ENCODE measurements at regions not wholly inside any gene's neighbourhood (a gene's known extent, or its start where the extent isn't known, plus 50 kb on each side); places are given as distances from the start of the nearest gene placed in this dataset.
"Not testable (repeated sequence)": the region's sequence is repeated elsewhere in the genome, so short reads cannot be mapped to it uniquely, and the experiment has no call there.

- DNase-seq (ENCODE audit: low spot score) = no peak
Observed at GRCh38 chr5:62778316-62779009, 199.8 kb downstream of the LRRC70 start.

GRCh38 chr5:62777081-62777480 lies 198.5 kb downstream of the LRRC70 start:
- not testable (repeated sequence) for DNase-seq (ENCODE audit: low spot score)

- DNase-seq (ENCODE audit: low spot score) = not testable (repeated sequence)
Observed at GRCh38 chr5:62776592-62776991, 198.0 kb downstream of the LRRC70 start.

- DNase-seq (ENCODE audit: low spot score) = no peak
Observed at GRCh38 chr5:62773460-62773859, 194.8 kb downstream of the LRRC70 start.

GRCh38 chr5:62771341-62771740 lies 192.7 kb downstream of the LRRC70 start:
- DNase-seq (ENCODE audit: low spot score) = no peak

GRCh38 chr5:62767650-62768049 lies 189.0 kb downstream of the LRRC70 start:
- DNase-seq (ENCODE audit: low spot score) = no peak

GRCh38 chr5:62767077-62767476 lies 188.5 kb downstream of the LRRC70 start:
- no peak for DNase-seq (ENCODE audit: low spot score)

- no peak for DNase-seq (ENCODE audit: low spot score)
Observed at GRCh38 chr5:62762503-62762902, 183.9 kb downstream of the LRRC70 start.

- DNase-seq (ENCODE audit: low spot score) = not testable (repeated sequence)
Observed at GRCh38 chr5:62757686-62758085, 179.1 kb downstream of the LRRC70 start.

GRCh38 chr5:62752998-62753367 lies 174.4 kb downstream of the LRRC70 start:
- DNase-seq (ENCODE audit: low spot score) = not testable (repeated sequence)

- DNase-seq (ENCODE audit: low spot score) = not testable (repeated sequence)
Observed at GRCh38 chr5:62752056-62752997, 173.7 kb downstream of the LRRC70 start.

- DNase-seq (ENCODE audit: low spot score) = no peak
Observed at GRCh38 chr5:62742207-62742606, 163.6 kb downstream of the LRRC70 start.

GRCh38 chr5:62741761-62742160 lies 163.1 kb downstream of the LRRC70 start:
- no peak for DNase-seq (ENCODE audit: low spot score)

- no peak for DNase-seq (ENCODE audit: low spot score)
Observed at GRCh38 chr5:62737766-62738165, 159.1 kb downstream of the LRRC70 start.

GRCh38 chr5:62732677-62733121 lies 154.1 kb downstream of the LRRC70 start:
- DNase-seq (ENCODE audit: low spot score) = peak; percentile 15

- no peak for DNase-seq (ENCODE audit: low spot score)
Observed at GRCh38 chr5:62731022-62731421, 152.4 kb downstream of the LRRC70 start.

GRCh38 chr5:62729675-62730074 lies 151.1 kb downstream of the LRRC70 start:
- DNase-seq (ENCODE audit: low spot score) = no peak

GRCh38 chr5:62727861-62728260 lies 149.2 kb downstream of the LRRC70 start:
- no peak for DNase-seq (ENCODE audit: low spot score)

- no peak for DNase-seq (ENCODE audit: low spot score)
Observed at GRCh38 chr5:62727184-62727583, 148.6 kb downstream of the LRRC70 start.

- DNase-seq (ENCODE audit: low spot score) = no peak
Observed at GRCh38 chr5:62722360-62722759, 143.7 kb downstream of the LRRC70 start.

GRCh38 chr5:62720031-62720441 lies 141.4 kb downstream of the LRRC70 start:
- peak; percentile 61 for DNase-seq (ENCODE audit: low spot score)

- no peak for DNase-seq (ENCODE audit: low spot score)
Observed at GRCh38 chr5:62719061-62719720, 140.6 kb downstream of the LRRC70 start.

- DNase-seq (ENCODE audit: low spot score) = no peak
Observed at GRCh38 chr5:62718324-62718723, 139.7 kb downstream of the LRRC70 start.
